Liver (tissue), 8 donors: ENCODE measurements at regions not wholly inside any gene's neighbourhood (a gene's known extent, or its start where the extent isn't known, plus 50 kb on each side); places are given as distances from the start of the nearest gene placed in this dataset.

Experiments used
- DNase-seq: peaks from one replicate; pipeline ENCODE4 v3.0.0-alpha.2; 2017; ENCODE audit warnings: low spot score
- H3K27ac ChIP-seq, 2 donors: one replicate each; pipeline ENCODE4 v1.7.0; 2013; ENCODE audit warnings: inconsistent platforms in 2 of 2, low read length in 2 of 2, control low read depth in 1 of 2, low read depth in 1 of 2, mild to moderate bottlenecking in 1 of 2
- H3K27me3 ChIP-seq, 4 donors: one replicate each; pipeline versions ENCODE4 v1.6.1 to v1.7.0; 2013; ENCODE audit warnings: low read length in 3 of 4, inconsistent platforms in 1 of 4, mild to moderate bottlenecking in 1 of 4, moderate library complexity in 1 of 4; ENCODE audit not compliant: control insufficient read depth in 4 of 4, insufficient read depth in 4 of 4
- H3K36me3 ChIP-seq, 4 donors: one replicate each; pipeline versions ENCODE4 v1.6.1 to v1.7.0; 2013; ENCODE audit warnings: low read length in 3 of 4, mild to moderate bottlenecking in 3 of 4, low read depth in 1 of 4, moderate library complexity in 1 of 4; ENCODE audit not compliant: control insufficient read depth in 4 of 4, insufficient read depth in 3 of 4
- H3K4me1 ChIP-seq, 4 donors: one replicate each; pipeline versions ENCODE4 v1.6.1 to v1.7.0; 2013; ENCODE audit warnings: low read length in 3 of 4, mild to moderate bottlenecking in 3 of 4, moderate library complexity in 1 of 4; ENCODE audit not compliant: control insufficient read depth in 4 of 4, insufficient read depth in 4 of 4
- H3K4me3 ChIP-seq, 3 donors: one replicate each; pipeline versions ENCODE4 v1.6.1 to v1.7.0; 2013; ENCODE audit warnings: low read length in 3 of 3, control low read depth in 1 of 3, low read depth in 1 of 3, mild to moderate bottlenecking in 1 of 3
- H3K9ac ChIP-seq, 2 donors: one replicate each; pipeline ENCODE4 v1.7.0; 2013; ENCODE audit warnings: low read length in 2 of 2, mild to moderate bottlenecking in 2 of 2, moderate library complexity in 2 of 2, control low read depth in 1 of 2, low read depth in 1 of 2
- H3K9me3 ChIP-seq, 4 donors: one replicate each; pipeline versions ENCODE4 v1.6.1 to v1.7.0; 2013; ENCODE audit warnings: low read length in 3 of 4; ENCODE audit not compliant: control insufficient read depth in 4 of 4
- CTCF ChIP-seq: fragments of 150-350 bp; IDR thresholded peaks from 2 replicates; pipeline ENCODE4 v1.5.1; 2017; ENCODE audit warnings: improper control_type of control experiment, low read depth, low read length; ENCODE audit not compliant: missing input control
- EGR1 ChIP-seq, 2 donors: IDR thresholded peaks; 2 replicates each; pipeline ENCODE4 v1.6.1; 2016 to 2018; ENCODE audit warnings: antibody characterized with exemption in 2 of 2, low read depth in 2 of 2
- FOXA1 ChIP-seq: IDR thresholded peaks from 2 replicates; pipeline ENCODE4 v1.6.1; 2016; ENCODE audit warnings: antibody characterized with exemption
- FOXA2 ChIP-seq: IDR thresholded peaks from 2 replicates; pipeline ENCODE4 v1.6.1; 2016; ENCODE audit warnings: antibody characterized with exemption
- GABPA ChIP-seq, 2 donors: IDR thresholded peaks in 1 of 2; conservative IDR thresholded peaks in 1 of 2; 2 replicates each; pipeline ENCODE4 v1.6.1; 2016; ENCODE audit warnings: antibody characterized with exemption in 2 of 2, mild to moderate bottlenecking in 1 of 2, moderate library complexity in 1 of 2
- HNF4A ChIP-seq, 2 donors: conservative IDR thresholded peaks; 2 replicates each; pipeline ENCODE4 v1.6.1; 2016; ENCODE audit warnings: antibody characterized with exemption in 2 of 2, mild to moderate bottlenecking in 2 of 2
- HNF4G ChIP-seq: IDR thresholded peaks from 2 replicates; pipeline ENCODE4 v1.6.1; 2016; ENCODE audit warnings: antibody characterized with exemption
- NR2F2 ChIP-seq: IDR thresholded peaks from 2 replicates; pipeline ENCODE4 v1.6.1; 2016; ENCODE audit warnings: antibody characterized with exemption
- REST ChIP-seq: IDR thresholded peaks from 2 replicates; pipeline ENCODE4 v1.6.1; 2016; ENCODE audit warnings: antibody characterized with exemption, mild to moderate bottlenecking
- RXRA ChIP-seq, 2 donors: IDR thresholded peaks; 2 replicates each; pipeline ENCODE4 v1.6.1; 2017 to 2018; ENCODE audit warnings: antibody characterized with exemption in 2 of 2, mild to moderate bottlenecking in 1 of 2
- SP1 ChIP-seq: IDR thresholded peaks from 2 replicates; pipeline ENCODE4 v1.6.1; 2018; ENCODE audit warnings: antibody characterized with exemption, mild to moderate bottlenecking
- TAF1 ChIP-seq: conservative IDR thresholded peaks from 2 replicates; pipeline ENCODE4 v1.6.1; 2016; ENCODE audit warnings: antibody characterized with exemption, mild to moderate bottlenecking
- ZBTB33 ChIP-seq: IDR thresholded peaks from 2 replicates; pipeline ENCODE4 v1.6.1; 2016; ENCODE audit warnings: antibody characterized with exemption
- WGBS: extraction: QIAGEN DNeasy Blood & Tissue Kit; methylation state at CpG from one replicate; pipeline ENCODE4 v1.1.7; 2013; 5-methylcytosine and 5-hydroxymethylcytosine counted together
- TF ChIP-seq, protein P1 (sequence below): IDR thresholded peaks from 2 replicates; pipeline ENCODE4 v1.6.1; 2016; ENCODE audit warnings: antibody characterized with exemption
- donor health status: healthy.
- donor health status: healthy.
- donor health status: healthy.
- donor health status: healthy.
- donor health status: healthy.

DNA sequence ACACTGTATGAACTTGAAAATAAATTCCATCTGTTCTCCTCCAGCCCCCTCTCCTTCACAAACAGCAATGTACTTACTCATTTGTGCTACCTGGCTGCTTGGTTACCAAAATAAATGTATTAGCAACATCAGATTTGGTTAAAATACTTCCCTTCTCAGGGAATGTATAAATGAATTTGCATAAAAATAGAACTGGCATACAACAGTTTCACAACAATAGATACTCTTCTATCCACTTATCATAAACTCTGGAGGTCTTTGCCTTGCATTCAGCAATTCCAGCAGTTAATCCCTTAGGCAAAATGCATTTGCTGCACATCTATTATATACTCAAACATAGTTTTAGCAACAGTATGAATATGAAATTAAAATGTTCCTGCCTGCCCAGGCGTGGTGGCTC lies 658.2 kb downstream of the CENPC start (continued):
- no peak for TF ChIP-seq ZBTB33

GRCh38 chr4:66885501-66886165 lies 659.7 kb downstream of the CENPC start:
- no peak overlapping the region for H3K27ac ChIP-seq
- 82% methylated on average over 1 of the region's 1 CpG for WGBS

More at GRCh38 chr4:66885501-66886165, 659.7 kb downstream of the CENPC start:
- TF ChIP-seq HNF4A (conservative IDR thresholded peaks at IDR 0.05) (no peak), SP1 (no peak), REST (no peak), GABPA (IDR thresholded peaks at IDR 0.05 in 1 of 2, conservative IDR thresholded peaks at IDR 0.05 in 1 of 2) (no peak), NR2F2 (no peak), HNF4G (no peak), FOXA2 (no peak), ZBTB33 (no peak), EGR1 (IDR thresholded peaks at IDR 0.05; ENCODE audit: low read depth in 2 of 2) (no peak), FOXA1 (no peak), CTCF (no peak), RXRA (IDR thresholded peaks at IDR 0.05) (no peak), TAF1 (no peak)
- TF ChIP-seq, protein P1, sequence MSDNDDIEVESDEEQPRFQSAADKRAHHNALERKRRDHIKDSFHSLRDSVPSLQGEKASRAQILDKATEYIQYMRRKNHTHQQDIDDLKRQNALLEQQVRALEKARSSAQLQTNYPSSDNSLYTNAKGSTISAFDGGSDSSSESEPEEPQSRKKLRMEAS, result no peak
- Histone ChIP-seq H3K9ac (no peak overlapping the region), H3K36me3 (no peaks in the 10 kb centered on the region), H3K27me3 (no peaks in the 10 kb centered on the region), H3K4me1 (no peaks in the 10 kb centered on the region), H3K9me3 (peaks cover 0 to under 1% (median 0%) of the 10 kb centered on the region in 4 donors), H3K4me3 (no peak overlapping the region)
- DNase-seq, result no peak
